ENCODE measurements at regions not wholly inside any gene's neighbourhood (a gene's known extent, or its start where the extent isn't known, plus 50 kb on each side); places are given as distances from the start of the nearest gene placed in this dataset.

DNA sequence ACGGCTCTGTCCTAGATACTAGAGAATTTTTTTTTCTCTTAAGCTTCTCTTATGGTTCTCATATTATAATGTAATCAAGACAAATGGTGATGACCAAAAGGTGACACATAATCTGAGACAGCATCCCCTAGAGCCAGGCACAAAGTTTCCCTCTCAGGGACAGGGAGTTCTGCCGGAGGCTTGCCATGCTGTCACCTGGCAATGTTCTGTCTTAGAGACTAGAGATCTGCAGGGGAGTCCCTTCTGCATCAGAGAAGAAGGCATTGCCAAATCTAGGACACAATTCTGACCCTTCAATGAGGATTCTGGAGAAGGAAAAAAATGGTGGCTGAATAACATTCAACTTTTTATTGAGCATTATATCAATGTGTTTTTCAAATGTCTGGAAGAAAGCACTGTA, 261.2 kb upstream of the TRPC7 start:
- TF ChIP-seq, protein P1, sequence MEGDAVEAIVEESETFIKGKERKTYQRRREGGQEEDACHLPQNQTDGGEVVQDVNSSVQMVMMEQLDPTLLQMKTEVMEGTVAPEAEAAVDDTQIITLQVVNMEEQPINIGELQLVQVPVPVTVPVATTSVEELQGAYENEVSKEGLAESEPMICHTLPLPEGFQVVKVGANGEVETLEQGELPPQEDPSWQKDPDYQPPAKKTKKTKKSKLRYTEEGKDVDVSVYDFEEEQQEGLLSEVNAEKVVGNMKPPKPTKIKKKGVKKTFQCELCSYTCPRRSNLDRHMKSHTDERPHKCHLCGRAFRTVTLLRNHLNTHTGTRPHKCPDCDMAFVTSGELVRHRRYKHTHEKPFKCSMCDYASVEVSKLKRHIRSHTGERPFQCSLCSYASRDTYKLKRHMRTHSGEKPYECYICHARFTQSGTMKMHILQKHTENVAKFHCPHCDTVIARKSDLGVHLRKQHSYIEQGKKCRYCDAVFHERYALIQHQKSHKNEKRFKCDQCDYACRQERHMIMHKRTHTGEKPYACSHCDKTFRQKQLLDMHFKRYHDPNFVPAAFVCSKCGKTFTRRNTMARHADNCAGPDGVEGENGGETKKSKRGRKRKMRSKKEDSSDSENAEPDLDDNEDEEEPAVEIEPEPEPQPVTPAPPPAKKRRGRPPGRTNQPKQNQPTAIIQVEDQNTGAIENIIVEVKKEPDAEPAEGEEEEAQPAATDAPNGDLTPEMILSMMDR (IDR thresholded peaks at IDR 0.05), result no peak
- no peak for TF ChIP-seq POLR2A (IDR thresholded peaks at IDR 0.05)
